ENCODE measurements at regions not wholly inside any gene's neighbourhood (a gene's known extent, or its start where the extent isn't known, plus 50 kb on each side); places are given as distances from the start of the nearest gene placed in this dataset.

- TF ChIP-seq CTCF (IDR thresholded peaks at IDR 0.05) (no peak), POLR2A (IDR thresholded peaks at IDR 0.05) (no peak)
Measured at GRCh38 chr15:95605098-95605497, 725.4 kb upstream of the NR2F2 start.
